HepG2 (cell line): ENCODE measurements at regions not wholly inside any gene's neighbourhood (a gene's known extent, or its start where the extent isn't known, plus 50 kb on each side); places are given as distances from the start of the nearest gene placed in this dataset.
"Not testable (repeated sequence)": the region's sequence is repeated elsewhere in the genome, so short reads cannot be mapped to it uniquely, and the experiment has no call there.

Experiments
- ATAC-seq: fragments of 200-7000 bp; cut with Tn5 transposase; 3 replicates; pipeline ENCODE4 v1.9.1; 2020; ENCODE audit warnings: mild to moderate bottlenecking, moderate library complexity
- BruUV-seq: library from RNA; stranded (reverse); fragments of 400-500 nt; replicated peaks from 2 replicates; lab custom pipeline; 2021; lab: Mats Ljungman, UMichigan
- CTCF ChIA-PET: fragments of 300-600 bp; formaldehyde crosslinking; extraction: SDS; loops from one replicate; lab custom pipeline; 2021; ENCODE audit warnings: low total read pairs, inconsistent platforms, low intra/inter-chr PET ratio; lab: Yijun Ruan, JAX
- POLR2A ChIA-PET: fragments of 350-600 bp; sonication (Branson Sonifier 250); formaldehyde crosslinking; loops from one replicate; lab custom pipeline; 2020; ENCODE audit warnings: antibody characterized with exemption, inconsistent platforms; lab: Yijun Ruan, JAX
- DNase-seq: peaks from one replicate; pipeline ENCODE4 v3.0.0-alpha.2; 2015; ENCODE audit warnings: low spot score
- FAIRE-seq: peaks from 3 replicates; lab custom pipeline; 2011; peaks lifted over from hg19 to GRCh38; lab: Jason Lieb, UNC
- H2AFZ ChIP-seq: one replicate; pipeline ENCODE4 v1.6.1; 2011; ENCODE audit warnings: low read length, inconsistent platforms
- H3K27ac ChIP-seq: fragments of 300-600 bp; 3 replicates; pipeline ENCODE4 v1.8.0; 2011; ENCODE audit warnings: mixed run types, mild to moderate bottlenecking, mixed read lengths, low read length, inconsistent platforms; ENCODE audit not compliant: insufficient read depth; ENCODE audit errors: extremely low read length
- H3K27me3 ChIP-seq, 2 experiments: fragments of 200-600 bp in 1 of 2; 2 replicates in 1 of 2; 3 replicates in 1 of 2; pipeline versions ENCODE4 v1.6.0 to v1.8.0; 2011; ENCODE audit warnings: low read length in 2 of 2, mild to moderate bottlenecking in 2 of 2, moderate library complexity in 2 of 2, inconsistent platforms in 1 of 2; ENCODE audit not compliant: insufficient read depth in 2 of 2, control insufficient read depth in 1 of 2
- H3K36me3 ChIP-seq, 2 experiments: fragments of 200-600 bp in 1 of 2; replicated peaks in 1 of 2; 2 replicates in 1 of 2; 3 replicates in 1 of 2; pipeline versions ENCODE4 v1.5.1 to v1.8.0; 2011; ENCODE audit warnings: low read length in 2 of 2, inconsistent platforms in 1 of 2; ENCODE audit not compliant: insufficient read depth in 2 of 2, control insufficient read depth in 1 of 2
- H3K4me1 ChIP-seq: 2 replicates; pipeline ENCODE4 v1.5.1; 2012; ENCODE audit warnings: low read length, inconsistent platforms; ENCODE audit not compliant: insufficient read depth
- H3K4me2 ChIP-seq: 2 replicates; pipeline ENCODE4 v1.6.0; 2011; ENCODE audit warnings: low read depth, low read length, inconsistent platforms
- H3K4me3 ChIP-seq, 3 experiments: fragments of 200-600 bp in 1 of 3; sonication (generic), shearing (Covaris generic) in 1 of 3; replicated peaks in 1 of 3; 2 replicates each; pipeline ENCODE4 v1.5.1; 2011 to 2016; ENCODE audit warnings: low read length in 3 of 3, inconsistent platforms in 2 of 3, low read depth in 2 of 3, mild to moderate bottlenecking in 2 of 3, control low read depth in 1 of 3, mixed read lengths in 1 of 3; ENCODE audit not compliant: insufficient read depth in 1 of 3
- H3K79me2 ChIP-seq: one replicate; pipeline ENCODE4 v1.6.1; 2011; ENCODE audit warnings: low read length, inconsistent platforms; ENCODE audit not compliant: insufficient read depth
- H3K9ac ChIP-seq: 2 replicates; pipeline ENCODE4 v1.6.0; 2011; ENCODE audit warnings: mild to moderate bottlenecking, low read depth, low read length, inconsistent platforms; ENCODE audit not compliant: insufficient read depth
- H3K9me3 ChIP-seq: 2 replicates; pipeline ENCODE4 v1.5.1; 2012; ENCODE audit warnings: mild to moderate bottlenecking, low read length
- H4K20me1 ChIP-seq: 2 replicates; pipeline ENCODE4 v1.6.0; 2011; ENCODE audit warnings: inconsistent platforms, mild to moderate bottlenecking, low read length, moderate library complexity; ENCODE audit not compliant: insufficient read depth
- ERF ChIP-seq: IDR thresholded peaks from 2 replicates; pipeline ENCODE4 v1.6.1; 2018; ENCODE audit warnings: missing biosample characterization, missing genetic modification reagents
- FOXM1 ChIP-seq: sonication (generic); formaldehyde crosslinking; IDR thresholded peaks from 2 replicates; pipeline ENCODE4 v1.5.0; 2020; ENCODE audit warnings: missing genetic modification reagents
- HNRNPL ChIP-seq: fragments of 200-400 bp; formaldehyde crosslinking; IDR thresholded peaks from 2 replicates; pipeline ENCODE4 v1.6.1; 2017; ENCODE audit warnings: mild to moderate bottlenecking, low read depth, low read length
- HOXA5 ChIP-seq: sonication (generic); formaldehyde crosslinking; IDR thresholded peaks from 2 replicates; pipeline ENCODE4 v1.4.0; 2020; ENCODE audit warnings: missing genetic modification reagents
- KDM5B ChIP-seq: sonication (generic); formaldehyde crosslinking; IDR thresholded peaks from 2 replicates; pipeline ENCODE4 v1.4.0; 2020; ENCODE audit warnings: missing genetic modification reagents, mild to moderate bottlenecking, borderline replicate concordance
- KMT2B ChIP-seq: IDR thresholded peaks from 2 replicates; pipeline ENCODE4 v1.6.1; 2016; ENCODE audit warnings: missing genetic modification reagents, missing compliant biosample characterization
- PPARG ChIP-seq: conservative IDR thresholded peaks from 2 replicates; pipeline ENCODE4 v1.6.1; 2016; ENCODE audit warnings: missing biosample characterization, missing genetic modification reagents
- RBFOX2 ChIP-seq: fragments of 200-400 bp; formaldehyde crosslinking; IDR thresholded peaks from 2 replicates; pipeline ENCODE4 v1.6.1; 2017; ENCODE audit warnings: low read depth, mild to moderate bottlenecking, low read length
- RNF2 ChIP-seq: fragments of 450-650 bp; conservative IDR thresholded peaks from 2 replicates; pipeline ENCODE4 v1.6.1; 2016; ENCODE audit warnings: low read depth
- SIX4 ChIP-seq: sonication (generic); formaldehyde crosslinking; IDR thresholded peaks from 2 replicates; pipeline ENCODE4 v1.4.0; 2020; ENCODE audit warnings: missing genetic modification reagents
- ZNF33A ChIP-seq: sonication (generic); formaldehyde crosslinking; IDR thresholded peaks from 2 replicates; pipeline ENCODE4 v1.5.1; 2020; ENCODE audit warnings: missing genetic modification reagents, mild to moderate bottlenecking, moderate library complexity, borderline replicate concordance
- WGBS: methylation state at CpG from one replicate; pipeline ENCODE4 v1.1.6; 2017; ENCODE audit warnings: low lambda C conversion rate; 5-methylcytosine and 5-hydroxymethylcytosine counted together
- in situ Hi-C: cut with HindIII; loops from 2 replicates; pipeline ENCODE4 v1.10.0; 2017; ENCODE audit warnings: low pct_unique_long_range_greater_than_20kb; ENCODE audit not compliant: extremely low pct_ligation_motif_present
- intact Hi-C: fragments of 100-400 bp; cut with micrococcal nuclease; formaldehyde crosslinking; loops from one replicate; pipeline ENCODE4 v1.10.0; 2022; ENCODE audit not compliant: unreplicated experiment
- TF ChIP-seq, protein P1 (sequence below): sonication (generic); formaldehyde crosslinking; IDR thresholded peaks from 2 replicates; pipeline ENCODE4 v1.8.1; 2022; ENCODE audit warnings: mild to moderate bottlenecking, missing genetic modification reagents
- TF ChIP-seq, protein P2 (sequence below): IDR thresholded peaks from 2 replicates; pipeline ENCODE4 v1.6.1; 2016; ENCODE audit warnings: control low read depth

- CTCF ChIA-PET: no interaction called here
- Histone ChIP-seq H3K9ac (no peak overlapping the region), H3K27ac (no peak overlapping the region), H3K9me3 (no peaks in the 10 kb centered on the region), H3K79me2 (no peaks in the 10 kb centered on the region), H3K4me2 (no peak overlapping the region), H3K4me1 (peaks cover 20% of the 10 kb centered on the region), H3K27me3 (no peaks in the 10 kb centered on the region), H4K20me1 (no peaks in the 10 kb centered on the region), H2AFZ (no peak overlapping the region), H3K4me3 (no peak overlapping the region), H3K36me3 (no peaks in the 10 kb centered on the region)
- 97% methylated on average over 3 of the region's 3 CpGs for WGBS
- no peak for FAIRE-seq
- in situ Hi-C loops: no loop called here
- POLR2A ChIA-PET: no interaction called here
- BruUV-seq: no TSS peak
- no peak for DNase-seq
- TF ChIP-seq ERF (CRISPR knock-in tag) (no peak), RNF2 (no peak)
- intact Hi-C loops: loop anchor here (10.0 kb wide), 1 partner anchor 158 kb away; no protein-coding TSS in a partner anchor
- ATAC-seq: no peak
Observed at GRCh38 chrX:128973033-128973432, 550.3 kb downstream of the SMARCA1 start.

DNA sequence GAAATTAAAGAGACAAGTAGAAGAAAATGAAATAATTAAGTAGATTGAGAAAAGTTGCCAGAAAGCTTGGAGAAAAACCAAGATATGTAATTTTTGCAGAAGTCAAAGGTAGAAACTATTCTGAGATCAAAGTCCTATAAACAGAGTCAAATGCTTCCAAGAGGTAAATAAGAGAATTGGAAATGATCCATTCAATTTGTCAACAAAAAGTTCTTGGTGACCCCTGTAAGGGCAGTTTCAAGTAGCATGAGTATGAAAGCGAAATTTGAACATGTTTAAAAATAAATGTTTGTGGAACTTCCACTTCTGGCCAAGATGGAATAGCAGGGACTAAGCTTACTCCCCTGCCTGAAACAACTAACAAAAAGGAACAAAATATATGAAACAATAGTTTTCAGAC lies 562.0 kb downstream of the SMARCA1 start:
- Histone ChIP-seq H2AFZ (no peak overlapping the region), H4K20me1 (no peaks in the 10 kb centered on the region), H3K4me1 (no peaks in the 10 kb centered on the region), H3K9ac (no peak overlapping the region), H3K36me3 (no peaks in the 10 kb centered on the region), H3K79me2 (no peaks in the 10 kb centered on the region), H3K4me2 (no peak overlapping the region), H3K27me3 (no peaks in the 10 kb centered on the region), H3K27ac (no peak overlapping the region), H3K4me3 (no peak overlapping the region), H3K9me3 (no peaks in the 10 kb centered on the region)
- DNase-seq (no peak), ATAC-seq (no peak), FAIRE-seq (no peak)
- no TSS peak for BruUV-seq
- ChIA-PET POLR2A (no interaction called here), CTCF (no interaction called here)
- intact Hi-C loops: no loop called here
- WGBS: 80% methylated on average over 1 of the region's 1 CpG
- in situ Hi-C loops: no loop called here
- TF ChIP-seq ZNF33A (CRISPR knock-in tag) (no peak), RBFOX2 (no peak), KMT2B (CRISPR knock-in tag) (no peak), HNRNPL (no peak), SIX4 (CRISPR knock-in tag) (no peak), PPARG (CRISPR knock-in tag) (no peak), KDM5B (CRISPR knock-in tag) (no peak), HOXA5 (CRISPR knock-in tag) (no peak), FOXM1 (no peak)
- TF ChIP-seq, protein P1, sequence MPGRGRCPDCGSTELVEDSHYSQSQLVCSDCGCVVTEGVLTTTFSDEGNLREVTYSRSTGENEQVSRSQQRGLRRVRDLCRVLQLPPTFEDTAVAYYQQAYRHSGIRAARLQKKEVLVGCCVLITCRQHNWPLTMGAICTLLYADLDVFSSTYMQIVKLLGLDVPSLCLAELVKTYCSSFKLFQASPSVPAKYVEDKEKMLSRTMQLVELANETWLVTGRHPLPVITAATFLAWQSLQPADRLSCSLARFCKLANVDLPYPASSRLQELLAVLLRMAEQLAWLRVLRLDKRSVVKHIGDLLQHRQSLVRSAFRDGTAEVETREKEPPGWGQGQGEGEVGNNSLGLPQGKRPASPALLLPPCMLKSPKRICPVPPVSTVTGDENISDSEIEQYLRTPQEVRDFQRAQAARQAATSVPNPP (CRISPR knock-in tag): no peak
- TF ChIP-seq, protein P2, sequence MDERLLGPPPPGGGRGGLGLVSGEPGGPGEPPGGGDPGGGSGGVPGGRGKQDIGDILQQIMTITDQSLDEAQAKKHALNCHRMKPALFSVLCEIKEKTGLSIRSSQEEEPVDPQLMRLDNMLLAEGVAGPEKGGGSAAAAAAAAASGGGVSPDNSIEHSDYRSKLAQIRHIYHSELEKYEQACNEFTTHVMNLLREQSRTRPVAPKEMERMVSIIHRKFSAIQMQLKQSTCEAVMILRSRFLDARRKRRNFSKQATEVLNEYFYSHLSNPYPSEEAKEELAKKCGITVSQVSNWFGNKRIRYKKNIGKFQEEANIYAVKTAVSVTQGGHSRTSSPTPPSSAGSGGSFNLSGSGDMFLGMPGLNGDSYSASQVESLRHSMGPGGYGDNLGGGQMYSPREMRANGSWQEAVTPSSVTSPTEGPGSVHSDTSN (CRISPR knock-in tag): no peak

- BruUV-seq, H2AFZ ChIP-seq, H3K4me2 ChIP-seq, H3K79me2 ChIP-seq, FAIRE-seq, DNase-seq, H3K4me1 ChIP-seq, H3K27me3 ChIP-seq, CTCF ChIA-PET, H3K9ac ChIP-seq, H3K27ac ChIP-seq, in situ Hi-C loops, H3K36me3 ChIP-seq, ATAC-seq, H4K20me1 ChIP-seq, H3K4me3 ChIP-seq, POLR2A ChIA-PET, intact Hi-C loops: not testable (repeated sequence)
- H3K9me3 ChIP-seq: peaks cover 15% of the 10 kb centered on the region; the same call in 1 of the 2 replicates
- 100% methylated on average over 1 of the region's 1 CpG for WGBS
Observed at GRCh38 chrX:128954697-128955096, 568.6 kb downstream of the SMARCA1 start.
